Heart right ventricle (tissue), 16 donors: ENCODE measurements at regions not wholly inside any gene's neighbourhood (a gene's known extent, or its start where the extent isn't known, plus 50 kb on each side); places are given as distances from the start of the nearest gene placed in this dataset.

ENCODE experiments used
- ATAC-seq, 8 donors: fragments of 200-7000 bp; cut with Tn5 transposase; one replicate each; pipeline ENCODE4 v1.9.1; 2020; ENCODE audit warnings: mild to moderate bottlenecking in 8 of 8, moderate library complexity in 8 of 8, moderate number of reproducible peaks in 1 of 8
- DNase-seq, 2 donors: peaks; one replicate each; pipeline ENCODE4 v3.0.0-alpha.2; 2020
- H3K27ac ChIP-seq, 10 donors: fragments of 200-600 bp; sonication (generic) in 2 of 10; one replicate each; pipeline versions ENCODE4 v1.5.0 to v1.8.0; 2020 to 2022; ENCODE audit warnings: mild to moderate bottlenecking in 3 of 10
- H3K27me3 ChIP-seq, 7 donors: fragments of 200-600 bp; one replicate each; pipeline ENCODE4 v1.8.0; 2021 to 2022; ENCODE audit warnings: mild to moderate bottlenecking in 2 of 7
- H3K36me3 ChIP-seq, 9 donors: fragments of 200-600 bp; sonication (generic) in 1 of 9; one replicate each; pipeline versions ENCODE4 v1.5.0 to v1.8.0; 2020 to 2022; ENCODE audit warnings: mild to moderate bottlenecking in 2 of 9
- H3K4me1 ChIP-seq, 9 donors: fragments of 200-600 bp; sonication (generic) in 1 of 9; one replicate each; pipeline versions ENCODE4 v1.5.0 to v1.8.0; 2020 to 2022; ENCODE audit warnings: mild to moderate bottlenecking in 4 of 9
- H3K4me3 ChIP-seq, 10 donors: fragments of 200-600 bp; sonication (generic) in 2 of 10; one replicate each; pipeline versions ENCODE4 v1.5.0 to v1.8.0; 2020 to 2022; ENCODE audit warnings: mild to moderate bottlenecking in 7 of 10, moderate library complexity in 2 of 10
- H3K9me3 ChIP-seq, 11 donors: fragments of 200-600 bp in 10 of 11; sonication (generic) in 2 of 11; one replicate each; pipeline versions ENCODE4 v1.5.0 to v1.8.0; 2013 to 2022; ENCODE audit warnings: mild to moderate bottlenecking in 2 of 11, control low read depth in 1 of 11, moderate library complexity in 1 of 11
- WGBS, 2 donors: extraction: QIAGEN DNeasy Blood & Tissue Kit; methylation state at CpG; one replicate each; pipeline ENCODE4 v1.1.7; 2013; ENCODE audit warnings: inconsistent platforms in 1 of 2; 5-methylcytosine and 5-hydroxymethylcytosine counted together
- intact Hi-C, 10 donors: fragments of 100-400 bp; cut with DNase I; formaldehyde crosslinking; loops; one replicate each; pipeline versions ENCODE4 v1.11.1 to v1.14.2; 2022
- TF ChIP-seq, protein P1 (sequence below), 9 donors: fragments of 200-600 bp; sonication (generic) in 2 of 9; IDR thresholded peaks; one replicate each; pipeline versions ENCODE4 v1.5.0 to v1.8.0; 2021 to 2022; ENCODE audit warnings: antibody characterized with exemption in 9 of 9, mild to moderate bottlenecking in 5 of 9, moderate library complexity in 1 of 9
- donor health status: Arrhythmogenic right ventricular cardiomyopathy.
- donor health status: ischemic (EF 13 %, LVEDD 7.1; RV severe dilation, severe dysfunction).
- donor health status: healthy with polysubstance abuse.
- donor health status: DM: no; HTN: yes; CAD: no.
- donor health status: DM: no; HTN: no; CAD: no.
- donor health status: ischemic (EF 25% LVEDD 6.9; RV normal size, moderate dysfunction).
- donor health status: ischemic (EF 25% LVEDD 5.7; RV mildly dilated, moderate dysfunction).
- donor health status: healthy.
- donor health status: DM: yes; HTN: yes; CAD: no.
- donor health status: Ischemic cardiomyopathy.
- donor health status: ischemic (EF 35%, LVEDD 5.7; RV mildly dilated, moderate dysfunction).
- donor health status: nonischemic (EF 11% LVEDD 7.7; RV severe dilation, severe dysfunction).
- donor health status: DM: yes; HTN: yes; CAD: no.
- donor health status: PGD.
- donor health status: ischemic (EF 29% LVEDD 5.4; RV normal size, mild dysfunction).
- donor health status: nonischemic (EF 23%, LVEDD 6.1; RV moderate dilation, normal function).

DNA sequence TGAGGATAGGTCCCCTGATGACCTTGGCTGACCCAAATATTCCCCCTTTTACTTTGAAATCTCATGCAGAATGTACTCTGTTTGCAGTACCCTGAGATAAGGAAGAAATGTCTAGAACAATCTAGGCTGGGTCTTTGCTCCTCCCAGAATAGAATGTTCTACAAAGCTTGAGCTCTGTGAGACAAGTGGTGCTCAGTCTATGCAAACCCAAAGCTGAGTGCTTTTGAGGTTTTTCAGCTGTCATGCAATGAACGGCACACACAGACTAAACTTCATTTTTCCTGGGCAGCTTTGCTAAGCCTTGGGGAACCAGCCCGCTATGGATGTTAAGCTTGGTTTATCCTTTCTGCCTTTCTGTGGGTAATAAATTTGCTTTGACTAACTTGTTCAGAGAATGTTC is 513.6 kb downstream of the FAT4 start:
- intact Hi-C loops: no loop called here
- ATAC-seq: no peak
- 37 to 38% methylated on average over 2 of the region's 2 CpGs for WGBS, 2 donors
- H3K27ac ChIP-seq: no peak overlapping the region
- TF ChIP-seq, protein P1, sequence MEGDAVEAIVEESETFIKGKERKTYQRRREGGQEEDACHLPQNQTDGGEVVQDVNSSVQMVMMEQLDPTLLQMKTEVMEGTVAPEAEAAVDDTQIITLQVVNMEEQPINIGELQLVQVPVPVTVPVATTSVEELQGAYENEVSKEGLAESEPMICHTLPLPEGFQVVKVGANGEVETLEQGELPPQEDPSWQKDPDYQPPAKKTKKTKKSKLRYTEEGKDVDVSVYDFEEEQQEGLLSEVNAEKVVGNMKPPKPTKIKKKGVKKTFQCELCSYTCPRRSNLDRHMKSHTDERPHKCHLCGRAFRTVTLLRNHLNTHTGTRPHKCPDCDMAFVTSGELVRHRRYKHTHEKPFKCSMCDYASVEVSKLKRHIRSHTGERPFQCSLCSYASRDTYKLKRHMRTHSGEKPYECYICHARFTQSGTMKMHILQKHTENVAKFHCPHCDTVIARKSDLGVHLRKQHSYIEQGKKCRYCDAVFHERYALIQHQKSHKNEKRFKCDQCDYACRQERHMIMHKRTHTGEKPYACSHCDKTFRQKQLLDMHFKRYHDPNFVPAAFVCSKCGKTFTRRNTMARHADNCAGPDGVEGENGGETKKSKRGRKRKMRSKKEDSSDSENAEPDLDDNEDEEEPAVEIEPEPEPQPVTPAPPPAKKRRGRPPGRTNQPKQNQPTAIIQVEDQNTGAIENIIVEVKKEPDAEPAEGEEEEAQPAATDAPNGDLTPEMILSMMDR (IDR thresholded peaks at IDR 0.05): no peak
- no peaks in the 10 kb centered on the region for H3K4me1 ChIP-seq
- H3K4me3 ChIP-seq: no peak overlapping the region
- no peaks in the 10 kb centered on the region for H3K36me3 ChIP-seq
- H3K27me3 ChIP-seq: no peaks in the 10 kb centered on the region
- no peak for DNase-seq
- H3K9me3 ChIP-seq: no peaks in the 10 kb centered on the region

DNA sequence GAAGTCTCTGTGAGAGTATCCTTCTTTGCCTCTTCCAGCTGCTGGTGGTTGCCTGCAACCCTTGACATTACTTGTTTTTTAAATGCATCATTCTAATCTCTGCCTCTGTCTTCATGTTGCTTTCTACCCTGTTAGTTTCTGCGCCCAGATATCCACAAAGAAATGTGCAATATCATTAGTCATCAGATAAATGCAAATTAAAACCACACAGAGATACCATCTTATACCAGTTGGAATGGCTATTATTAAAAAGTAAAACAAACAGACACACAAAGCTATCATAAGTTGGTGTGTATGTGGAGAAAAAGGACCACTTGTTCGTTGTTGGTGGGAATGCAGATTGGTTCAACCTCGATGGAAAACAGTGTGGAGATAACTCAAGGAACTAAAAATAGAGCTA is 517.4 kb downstream of the FAT4 start:
- Histone ChIP-seq H3K27me3 (no peaks in the 10 kb centered on the region), H3K9me3 (no peaks in the 10 kb centered on the region), H3K4me1 (no peaks in the 10 kb centered on the region), H3K4me3 (no peak overlapping the region), H3K27ac (no peak overlapping the region), H3K36me3 (no peaks in the 10 kb centered on the region)
- ATAC-seq (no peak), DNase-seq (no peak)
- WGBS, 2 donors: 72 to 76% methylated on average over 3 of the region's 3 CpGs
- TF ChIP-seq, protein P1 (IDR thresholded peaks at IDR 0.05): no peak
- intact Hi-C loops: no loop called here

GRCh38 chr4:125836597-125837195 is 521.9 kb downstream of the FAT4 start:
- Histone ChIP-seq H3K27ac (no peak overlapping the region), H3K9me3 (no peaks in the 10 kb centered on the region), H3K4me3 (no peak overlapping the region), H3K4me1 (no peaks in the 10 kb centered on the region), H3K27me3 (no peaks in the 10 kb centered on the region), H3K36me3 (no peaks in the 10 kb centered on the region)
- 56 to 62% methylated on average over 4 of the region's 4 CpGs for WGBS, 2 donors
- DNase-seq (no peak), ATAC-seq (no peak)
- TF ChIP-seq, protein P1 (IDR thresholded peaks at IDR 0.05): no peak
- intact Hi-C loops: no loop called here

GRCh38 chr4:125837493-125838201 is 522.9 kb downstream of the FAT4 start:
- TF ChIP-seq, protein P1 (IDR thresholded peaks at IDR 0.05): no peak
- intact Hi-C loops: no loop called here
- H3K4me1 ChIP-seq: no peaks in the 10 kb centered on the region
- no peaks in the 10 kb centered on the region for H3K9me3 ChIP-seq
- no peak overlapping the region for H3K27ac ChIP-seq
- no peak overlapping the region for H3K4me3 ChIP-seq
- no peaks in the 10 kb centered on the region for H3K27me3 ChIP-seq
- no peak for ATAC-seq
- 82% methylated on average over 3 of the region's 3 CpGs for WGBS, 2 donors
- no peaks in the 10 kb centered on the region for H3K36me3 ChIP-seq
- no peak for DNase-seq
